Ovary (tissue), 7 donors: ENCODE measurements at regions not wholly inside any gene's neighbourhood (a gene's known extent, or its start where the extent isn't known, plus 50 kb on each side); places are given as distances from the start of the nearest gene placed in this dataset.
"Not testable (repeated sequence)": the region's sequence is repeated elsewhere in the genome, so short reads cannot be mapped to it uniquely, and the experiment has no call there.

Experiments used
- DNase-seq, 5 donors: peaks; one replicate each; pipeline ENCODE4 v3.0.0-alpha.2; 2019 to 2020
- H3K27ac ChIP-seq, 2 donors: fragments of 200-600 bp; one replicate each; pipeline versions ENCODE4 v1.5.1 to v1.8.0; 2019 to 2022
- H3K27me3 ChIP-seq: fragments of 200-600 bp; one replicate; pipeline ENCODE4 v1.8.0; 2022
- H3K36me3 ChIP-seq: fragments of 200-600 bp; sonication (generic); one replicate; pipeline ENCODE4 v1.5.1; 2019
- H3K4me1 ChIP-seq: one replicate; pipeline ENCODE4 v1.8.1; 2013; ENCODE audit warnings: mild to moderate bottlenecking, moderate library complexity; ENCODE audit not compliant: insufficient read depth
- H3K4me3 ChIP-seq: fragments of 200-600 bp; sonication (generic); one replicate; pipeline ENCODE4 v1.5.1; 2017
- H3K9me3 ChIP-seq, 2 donors: fragments of 200-600 bp in 1 of 2; sonication (generic) in 1 of 2; one replicate each; pipeline versions ENCODE4 v1.5.1 to v1.8.1; 2013 to 2019; ENCODE audit warnings: mild to moderate bottlenecking in 1 of 2, moderate library complexity in 1 of 2
- EP300 ChIP-seq: sonication (generic); formaldehyde crosslinking; IDR thresholded peaks from one replicate; pipeline ENCODE4 v1.6.1; 2017; ENCODE audit warnings: antibody characterized with exemption
- POLR2A ChIP-seq: fragments of 450-650 bp; IDR thresholded peaks from one replicate; pipeline ENCODE4 v1.6.1; 2017; ENCODE audit warnings: antibody characterized with exemption, mild to moderate bottlenecking, moderate library complexity
- WGBS, 3 donors: extraction: QIAGEN DNeasy Blood & Tissue Kit in 1 of 3; methylation state at CpG; one replicate each; pipeline versions ENCODE4 v1.1.5 to v1.1.7; 2013 to 2017; 5-methylcytosine and 5-hydroxymethylcytosine counted together
- intact Hi-C, 4 donors: fragments of 100-400 bp; cut with DNase I; formaldehyde crosslinking; loops; one replicate each; pipeline versions ENCODE4 v1.11.0 to v1.15.1; 2022 to 2023
- TF ChIP-seq, protein P1 (sequence below), 3 donors: fragments of 450-650 bp in 2 of 3; fragments of 200-600 bp in 1 of 3; IDR thresholded peaks; one replicate each; pipeline versions ENCODE4 v1.5.1 to v1.8.0; 2016 to 2022; ENCODE audit warnings: antibody characterized with exemption in 3 of 3, mild to moderate bottlenecking in 1 of 3
- donor health status: DM: no; HTN: no; CAD: no; lungs with moderate emphysema.
- donor health status: DM: no; HTN: no; CAD: no.
- donor health status: Bipolar disorder and iron deficiency.
- donor health status: DM: no; HTN: no; CAD: no.
- donor health status: DM: yes; HTN: yes; CAD: no.

- intact Hi-C loops, result no loop called here
- no peak overlapping the region for H3K27ac ChIP-seq
Observed at GRCh38 chr4:177191586-177191985, 118.1 kb upstream of the NEIL3 start.

DNA sequence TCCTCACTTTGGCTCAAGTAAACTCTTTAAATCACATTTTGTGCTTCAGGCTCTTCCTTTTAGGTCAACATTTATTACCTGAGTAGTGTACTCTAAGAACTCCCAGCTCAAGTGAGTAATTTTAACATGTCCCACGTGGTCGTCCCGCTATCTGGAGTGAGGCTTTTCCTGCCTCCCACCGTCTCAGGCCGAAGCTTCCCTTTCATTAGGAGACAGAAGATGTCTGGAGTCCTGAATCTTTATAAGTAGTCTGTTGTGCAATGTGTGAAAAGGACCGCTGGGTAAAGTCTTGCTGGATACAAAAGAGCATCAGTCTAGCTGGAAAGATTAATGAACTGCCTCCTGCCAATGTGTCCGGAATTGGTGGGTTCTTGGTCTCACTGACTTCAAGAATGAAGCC, 117.7 kb upstream of the NEIL3 start:
- Histone ChIP-seq H3K36me3 (no peaks in the 10 kb centered on the region), H3K4me3 (no peak overlapping the region), H3K27me3 (no peaks in the 10 kb centered on the region), H3K27ac (no peak overlapping the region), H3K9me3 (no peaks in the 10 kb centered on the region), H3K4me1 (no peaks in the 10 kb centered on the region)
- DNase-seq, result no peak
- 54 to 72% (median 71%) methylated on average over 7 of the region's 7 CpGs for WGBS, 3 donors
- TF ChIP-seq POLR2A (no peak), EP300 (no peak)
- TF ChIP-seq, protein P1, sequence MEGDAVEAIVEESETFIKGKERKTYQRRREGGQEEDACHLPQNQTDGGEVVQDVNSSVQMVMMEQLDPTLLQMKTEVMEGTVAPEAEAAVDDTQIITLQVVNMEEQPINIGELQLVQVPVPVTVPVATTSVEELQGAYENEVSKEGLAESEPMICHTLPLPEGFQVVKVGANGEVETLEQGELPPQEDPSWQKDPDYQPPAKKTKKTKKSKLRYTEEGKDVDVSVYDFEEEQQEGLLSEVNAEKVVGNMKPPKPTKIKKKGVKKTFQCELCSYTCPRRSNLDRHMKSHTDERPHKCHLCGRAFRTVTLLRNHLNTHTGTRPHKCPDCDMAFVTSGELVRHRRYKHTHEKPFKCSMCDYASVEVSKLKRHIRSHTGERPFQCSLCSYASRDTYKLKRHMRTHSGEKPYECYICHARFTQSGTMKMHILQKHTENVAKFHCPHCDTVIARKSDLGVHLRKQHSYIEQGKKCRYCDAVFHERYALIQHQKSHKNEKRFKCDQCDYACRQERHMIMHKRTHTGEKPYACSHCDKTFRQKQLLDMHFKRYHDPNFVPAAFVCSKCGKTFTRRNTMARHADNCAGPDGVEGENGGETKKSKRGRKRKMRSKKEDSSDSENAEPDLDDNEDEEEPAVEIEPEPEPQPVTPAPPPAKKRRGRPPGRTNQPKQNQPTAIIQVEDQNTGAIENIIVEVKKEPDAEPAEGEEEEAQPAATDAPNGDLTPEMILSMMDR (IDR thresholded peaks at IDR 0.05), result no peak
- intact Hi-C loops, result no loop called here

More at GRCh38 chr4:177191586-177191985, 118.1 kb upstream of the NEIL3 start:
- TF ChIP-seq POLR2A (no peak), EP300 (no peak)
- TF ChIP-seq, protein P1 (IDR thresholded peaks at IDR 0.05), result no peak
- no peak for DNase-seq
- H3K27me3 ChIP-seq, result no peaks in the 10 kb centered on the region
- H3K36me3 ChIP-seq, result no peaks in the 10 kb centered on the region
- no peak overlapping the region for H3K4me3 ChIP-seq
- no peaks in the 10 kb centered on the region for H3K9me3 ChIP-seq
- 63 to 69% (median 67%) methylated on average over 4 of the region's 4 CpGs for WGBS, 3 donors
- no peaks in the 10 kb centered on the region for H3K4me1 ChIP-seq

- H3K27me3 ChIP-seq, H3K27ac ChIP-seq, H3K4me1 ChIP-seq, DNase-seq, H3K4me3 ChIP-seq, intact Hi-C loops, H3K36me3 ChIP-seq, H3K9me3 ChIP-seq: not testable (repeated sequence)
- WGBS, 3 donors, result 96 to 98% (median 97%) methylated on average over 30 to 47 of the region's 47 CpGs
Observed at GRCh38 chr4:177193024-177193715, 116.5 kb upstream of the NEIL3 start.

GRCh38 chr4:177194906-177195305, 114.8 kb upstream of the NEIL3 start:
- 79 to 95% (median 85%) methylated on average over 7 of the region's 7 CpGs for WGBS, 3 donors
- intact Hi-C loops, result no loop called here
- TF ChIP-seq EP300, result no peak
- TF ChIP-seq, protein P1 (IDR thresholded peaks at IDR 0.05), result no peak
- TF ChIP-seq POLR2A, result no peak
- no peaks in the 10 kb centered on the region for H3K4me1 ChIP-seq
- DNase-seq, result no peak
- H3K9me3 ChIP-seq, result no peaks in the 10 kb centered on the region
- H3K4me3 ChIP-seq, result no peak overlapping the region
- H3K27me3 ChIP-seq, result no peaks in the 10 kb centered on the region
- H3K36me3 ChIP-seq, result no peaks in the 10 kb centered on the region
- H3K27ac ChIP-seq, result no peak overlapping the region

DNA sequence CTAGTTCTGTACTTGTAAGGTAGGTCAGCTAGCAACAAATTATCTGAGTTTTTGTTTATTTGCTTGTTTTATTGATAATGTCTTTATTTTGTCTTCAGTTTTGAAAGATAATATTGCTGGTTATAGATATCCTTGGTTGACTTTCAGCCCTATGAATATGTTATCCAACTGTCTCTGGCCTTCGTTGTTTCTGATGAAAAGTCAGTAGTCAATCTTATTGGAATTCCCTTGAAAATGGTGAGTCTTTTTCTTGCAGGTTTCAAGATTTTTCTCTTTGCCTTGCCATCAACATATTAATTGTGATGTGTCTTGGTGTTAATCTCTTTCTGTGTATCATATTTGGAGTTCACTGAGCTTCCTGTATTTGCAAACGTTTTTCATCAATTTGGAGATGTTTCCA, 113.1 kb upstream of the NEIL3 start:
- 79 to 85% (median 82%) methylated on average over 2 of the region's 2 CpGs for WGBS, 3 donors
- Histone ChIP-seq H3K9me3 (no peaks in the 10 kb centered on the region), H3K4me3 (no peak overlapping the region), H3K27me3 (no peaks in the 10 kb centered on the region), H3K36me3 (no peaks in the 10 kb centered on the region), H3K27ac (no peak overlapping the region), H3K4me1 (no peaks in the 10 kb centered on the region)
- no peak for DNase-seq
- intact Hi-C loops, result no loop called here
- no peak for TF ChIP-seq EP300
- TF ChIP-seq, protein P1 (IDR thresholded peaks at IDR 0.05), result no peak
